D721Med (cell line): ENCODE measurements at regions not wholly inside any gene's neighbourhood (a gene's known extent, or its start where the extent isn't known, plus 50 kb on each side); places are given as distances from the start of the nearest gene placed in this dataset.

Source experiments
- DNase-seq: peaks from one replicate; pipeline ENCODE4 v3.0.0; 2011; ENCODE audit warnings: low spot score; ENCODE audit not compliant: insufficient read length
- FAIRE-seq: peaks from 2 replicates; lab custom pipeline; 2011; peaks lifted over from hg19 to GRCh38; lab: Jason Lieb, UNC
- CTCF ChIP-seq: IDR thresholded peaks from 2 replicates; pipeline ENCODE4 v1.5.1; 2012; ENCODE audit warnings: mild to moderate bottlenecking, control low read depth; ENCODE audit not compliant: insufficient read depth; ENCODE audit errors: missing control alignments

- TF ChIP-seq CTCF = no peak
- DNase-seq = no peak
- FAIRE-seq = no peak
Measured at GRCh38 chr9:92177591-92177990, 62.4 kb upstream of the SPTLC1 start.

GRCh38 chr9:92176800-92177185, 61.6 kb upstream of the SPTLC1 start:
- no peak for TF ChIP-seq CTCF
- FAIRE-seq (no peak), DNase-seq (no peak)

- TF ChIP-seq CTCF = no peak
- DNase-seq = no peak
- FAIRE-seq = no peak
Measured at GRCh38 chr9:92176068-92176799, 61.0 kb upstream of the SPTLC1 start.

- no peak for TF ChIP-seq CTCF
- no peak for DNase-seq
- no peak for FAIRE-seq
Measured at GRCh38 chr9:92175441-92175840, 60.2 kb upstream of the SPTLC1 start.

- FAIRE-seq (no peak), DNase-seq (no peak)
- TF ChIP-seq CTCF = no peak
Measured at GRCh38 chr9:92173318-92173717, 58.1 kb upstream of the SPTLC1 start.

GRCh38 chr9:92171822-92172221, 56.6 kb upstream of the SPTLC1 start:
- no peak for FAIRE-seq
- no peak for DNase-seq
- TF ChIP-seq CTCF = no peak

- DNase-seq (no peak), FAIRE-seq (no peak)
- TF ChIP-seq CTCF = no peak
Measured at GRCh38 chr9:92171281-92171680, 56.1 kb upstream of the SPTLC1 start.
